ENCODE measurements at regions not wholly inside any gene's neighbourhood (a gene's known extent, or its start where the extent isn't known, plus 50 kb on each side); places are given as distances from the start of the nearest gene placed in this dataset.
"Not testable (repeated sequence)": the region's sequence is repeated elsewhere in the genome, so short reads cannot be mapped to it uniquely, and the experiment has no call there.

DNA sequence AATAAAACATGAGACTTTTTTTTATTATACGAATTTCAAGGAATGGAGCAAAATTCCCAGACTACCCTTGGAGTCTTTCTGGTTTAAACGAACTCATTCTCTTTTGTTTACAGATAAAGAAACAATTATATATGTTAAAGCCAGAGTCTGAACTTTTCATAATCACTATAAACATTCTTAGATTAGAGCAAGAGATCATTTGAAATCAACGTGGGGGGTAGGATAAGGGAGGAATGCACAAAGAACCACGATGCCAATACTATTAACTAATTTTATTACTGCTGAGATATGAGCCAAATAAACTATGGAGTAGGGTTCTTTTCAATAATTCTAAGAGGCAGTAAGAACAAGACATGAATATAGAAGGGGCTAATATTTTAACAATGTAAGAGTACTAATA, 148.0 kb upstream of the FREM1 start:
- TF ChIP-seq, protein P1, sequence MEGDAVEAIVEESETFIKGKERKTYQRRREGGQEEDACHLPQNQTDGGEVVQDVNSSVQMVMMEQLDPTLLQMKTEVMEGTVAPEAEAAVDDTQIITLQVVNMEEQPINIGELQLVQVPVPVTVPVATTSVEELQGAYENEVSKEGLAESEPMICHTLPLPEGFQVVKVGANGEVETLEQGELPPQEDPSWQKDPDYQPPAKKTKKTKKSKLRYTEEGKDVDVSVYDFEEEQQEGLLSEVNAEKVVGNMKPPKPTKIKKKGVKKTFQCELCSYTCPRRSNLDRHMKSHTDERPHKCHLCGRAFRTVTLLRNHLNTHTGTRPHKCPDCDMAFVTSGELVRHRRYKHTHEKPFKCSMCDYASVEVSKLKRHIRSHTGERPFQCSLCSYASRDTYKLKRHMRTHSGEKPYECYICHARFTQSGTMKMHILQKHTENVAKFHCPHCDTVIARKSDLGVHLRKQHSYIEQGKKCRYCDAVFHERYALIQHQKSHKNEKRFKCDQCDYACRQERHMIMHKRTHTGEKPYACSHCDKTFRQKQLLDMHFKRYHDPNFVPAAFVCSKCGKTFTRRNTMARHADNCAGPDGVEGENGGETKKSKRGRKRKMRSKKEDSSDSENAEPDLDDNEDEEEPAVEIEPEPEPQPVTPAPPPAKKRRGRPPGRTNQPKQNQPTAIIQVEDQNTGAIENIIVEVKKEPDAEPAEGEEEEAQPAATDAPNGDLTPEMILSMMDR (IDR thresholded peaks at IDR 0.05) = no peak
- H3K27ac ChIP-seq = no peak overlapping the region
- H3K9me3 ChIP-seq (ENCODE audit: control insufficient read depth, low read length) = no peaks in the 10 kb centered on the region
- H3K27me3 ChIP-seq (ENCODE audit: control insufficient read depth, insufficient read depth, low read length) = no peaks in the 10 kb centered on the region
- no peak overlapping the region for H3K9ac ChIP-seq
- H3K36me3 ChIP-seq (ENCODE audit: control insufficient read depth, insufficient read depth, low read length) = no peaks in the 10 kb centered on the region
- H3K4me3 ChIP-seq (ENCODE audit: low read depth, low read length) = no peak overlapping the region
- H2AFZ ChIP-seq = no peak overlapping the region
- no peaks in the 10 kb centered on the region for H3K4me1 ChIP-seq
- no peak overlapping the region for H3K4me2 ChIP-seq (ENCODE audit: low read length)
- no peaks in the 10 kb centered on the region for H3K79me2 ChIP-seq

DNA sequence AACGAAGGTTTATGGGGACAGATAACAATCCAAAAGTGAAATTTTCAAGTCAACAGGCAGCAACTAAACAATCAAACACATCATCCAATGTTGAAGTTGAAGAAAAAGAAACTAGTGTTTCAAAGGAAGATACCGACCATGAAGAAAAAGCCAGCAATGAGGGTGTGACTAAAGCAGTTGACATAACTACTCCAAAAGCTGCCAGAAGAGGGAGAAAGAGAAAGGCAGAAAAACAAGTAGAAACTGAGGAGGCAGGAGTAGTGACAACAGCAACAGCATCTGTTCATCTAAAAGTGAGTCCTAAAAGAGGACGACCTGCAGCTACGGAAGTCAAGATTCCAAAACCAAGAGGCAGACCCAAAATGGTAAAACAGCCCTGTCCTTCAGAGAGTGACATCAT, 145.1 kb upstream of the FREM1 start:
- H3K79me2 ChIP-seq; H3K9ac ChIP-seq; H3K4me3 ChIP-seq (ENCODE audit: low read depth, low read length): not testable (repeated sequence)

DNA sequence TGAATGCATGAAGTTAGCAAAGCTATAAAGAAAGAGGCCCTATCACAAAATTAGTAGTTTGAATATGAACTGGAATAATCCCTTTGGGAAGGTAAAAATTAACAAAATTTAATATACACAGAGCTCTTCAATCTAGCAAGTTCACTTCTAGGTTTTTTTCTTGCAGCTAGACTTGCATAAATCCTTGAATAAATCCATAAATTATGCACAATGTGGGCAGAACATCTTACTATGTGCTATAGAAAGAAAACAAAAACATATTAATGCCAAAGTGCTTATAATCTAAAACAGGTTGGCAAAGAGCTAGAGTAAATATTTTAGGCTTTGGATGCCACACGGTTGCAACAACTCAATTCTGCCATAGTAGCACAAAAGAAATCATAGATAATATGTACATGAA, 138.5 kb upstream of the FREM1 start:
- H3K79me2 ChIP-seq = no peaks in the 10 kb centered on the region
- TF ChIP-seq, protein P1 (IDR thresholded peaks at IDR 0.05) = no peak

More for the DNA sequence above, 145.1 kb upstream of the FREM1 start:
- not testable (repeated sequence) for H3K4me1 ChIP-seq; H3K27me3 ChIP-seq (ENCODE audit: control insufficient read depth, insufficient read depth, low read length); H3K9me3 ChIP-seq (ENCODE audit: control insufficient read depth, low read length); H3K4me2 ChIP-seq (ENCODE audit: low read length); H3K36me3 ChIP-seq (ENCODE audit: control insufficient read depth, insufficient read depth, low read length); H2AFZ ChIP-seq; H3K27ac ChIP-seq

DNA sequence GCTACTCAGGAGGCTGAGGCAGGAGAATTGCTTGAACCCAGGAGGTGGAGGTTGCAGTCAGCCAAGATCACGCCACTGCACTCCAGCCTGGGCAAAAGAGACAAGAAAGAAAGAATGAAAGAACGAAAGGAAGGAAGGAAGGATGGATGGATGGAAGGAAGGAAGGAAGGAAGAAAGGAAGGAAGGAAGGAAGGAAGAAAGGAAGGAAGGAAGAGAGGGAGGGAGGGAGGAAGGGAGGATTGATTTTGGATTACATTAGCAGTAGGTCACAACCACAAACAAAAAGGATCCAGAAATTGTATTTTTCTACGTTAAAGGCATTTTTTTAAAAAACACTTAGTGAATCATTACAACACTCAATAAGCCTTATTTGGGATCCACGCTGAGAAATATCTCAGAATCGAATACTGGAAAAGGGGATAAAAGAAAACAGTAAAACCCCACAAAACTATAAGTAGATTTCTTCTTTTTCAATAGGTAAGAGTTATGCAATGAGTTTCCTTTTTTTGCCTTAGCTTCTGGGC, 136.9 kb upstream of the FREM1 start:
- Histone ChIP-seq H3K9ac (no peak overlapping the region), H3K9me3 (ENCODE audit: control insufficient read depth, low read length) (no peaks in the 10 kb centered on the region), H3K4me2 (ENCODE audit: low read length) (no peak overlapping the region), H2AFZ (no peak overlapping the region), H3K27me3 (ENCODE audit: control insufficient read depth, insufficient read depth, low read length) (no peaks in the 10 kb centered on the region), H3K4me1 (no peaks in the 10 kb centered on the region), H3K79me2 (no peaks in the 10 kb centered on the region), H3K27ac (no peak overlapping the region), H3K36me3 (ENCODE audit: control insufficient read depth, insufficient read depth, low read length) (no peaks in the 10 kb centered on the region), H3K4me3 (ENCODE audit: low read depth, low read length) (no peak overlapping the region)
- TF ChIP-seq, protein P1 (IDR thresholded peaks at IDR 0.05) = no peak

More for the DNA sequence above, 138.5 kb upstream of the FREM1 start:
- Histone ChIP-seq H3K27me3 (ENCODE audit: control insufficient read depth, insufficient read depth, low read length) (no peaks in the 10 kb centered on the region), H3K4me1 (no peaks in the 10 kb centered on the region), H3K9ac (no peak overlapping the region), H2AFZ (no peak overlapping the region), H3K4me3 (ENCODE audit: low read depth, low read length) (no peak overlapping the region), H3K27ac (no peak overlapping the region), H3K4me2 (ENCODE audit: low read length) (no peak overlapping the region), H3K9me3 (ENCODE audit: control insufficient read depth, low read length) (no peaks in the 10 kb centered on the region), H3K36me3 (ENCODE audit: control insufficient read depth, insufficient read depth, low read length) (no peaks in the 10 kb centered on the region)

DNA sequence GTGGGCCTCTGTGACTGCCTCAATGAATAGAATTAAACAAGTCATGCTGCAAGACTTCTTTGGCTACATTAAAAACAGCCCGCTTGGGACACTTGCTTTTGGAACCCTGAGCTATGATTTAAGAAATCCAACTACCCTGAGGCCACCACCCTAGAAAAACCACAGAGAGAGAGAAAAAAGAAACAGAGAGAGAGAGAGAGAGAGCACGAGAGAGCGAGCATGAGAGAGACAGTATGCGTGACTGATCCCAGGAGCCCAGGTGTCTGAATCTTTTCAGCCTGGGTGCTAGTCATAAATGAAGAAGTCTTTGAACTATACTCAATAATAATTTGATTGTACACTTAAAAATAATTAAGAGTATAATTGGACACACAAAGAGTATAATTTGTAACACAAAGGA, 123.1 kb upstream of the FREM1 start:
- H3K79me2 ChIP-seq = no peaks in the 10 kb centered on the region
- TF ChIP-seq, protein P1 (IDR thresholded peaks at IDR 0.05) = no peak
- no peak overlapping the region for H3K9ac ChIP-seq
- no peak overlapping the region for H3K27ac ChIP-seq
- no peak overlapping the region for H3K4me2 ChIP-seq (ENCODE audit: low read length)
- no peaks in the 10 kb centered on the region for H3K27me3 ChIP-seq (ENCODE audit: control insufficient read depth, insufficient read depth, low read length)
- no peaks in the 10 kb centered on the region for H3K9me3 ChIP-seq (ENCODE audit: control insufficient read depth, low read length)
- H3K4me3 ChIP-seq (ENCODE audit: low read depth, low read length) = no peak overlapping the region
- no peaks in the 10 kb centered on the region for H3K36me3 ChIP-seq (ENCODE audit: control insufficient read depth, insufficient read depth, low read length)
- H2AFZ ChIP-seq = no peak overlapping the region
- no peaks in the 10 kb centered on the region for H3K4me1 ChIP-seq

Measured in parathyroid adenoma (tissue), 2 donors.